ENCODE measurements at regions not wholly inside any gene's neighbourhood (a gene's known extent, or its start where the extent isn't known, plus 50 kb on each side); places are given as distances from the start of the nearest gene placed in this dataset.

- Histone ChIP-seq H3K4me3 (ENCODE audit: low read depth, low read length, poor library complexity, severe bottlenecking) (no peak overlapping the region), H3F3A (ENCODE audit: insufficient read depth, low read length) (no peaks in the 10 kb centered on the region), H3K4me2 (ENCODE audit: low read length) (no peak overlapping the region), H4K20me1 (ENCODE audit: insufficient read depth, low read length) (no peaks in the 10 kb centered on the region), H3K9me2 (ENCODE audit: low read depth, low read length) (no peaks in the 10 kb centered on the region), H3K4me1 (ENCODE audit: insufficient read depth, low read length, severe bottlenecking) (no peaks in the 10 kb centered on the region), H3K9ac (ENCODE audit: low read length) (no peak overlapping the region), H3K79me2 (ENCODE audit: insufficient read depth, low read length) (no peaks in the 10 kb centered on the region), H3K9me3 (ENCODE audit: low read length) (no peaks in the 10 kb centered on the region), H3K27me3 (ENCODE audit: insufficient read depth, low read length) (no peaks in the 10 kb centered on the region), H2AFZ (ENCODE audit: low read length) (no peak overlapping the region), H3K36me3 (ENCODE audit: insufficient read depth, low read length) (no peaks in the 10 kb centered on the region), H3K27ac (ENCODE audit: low read depth, low read length, poor library complexity, severe bottlenecking) (no peak overlapping the region)
- TF ChIP-seq CTCF (IDR thresholded peaks at IDR 0.05; ENCODE audit: low read length) = no peak; the same call in 1 of the 2 replicates
- no peak for TF ChIP-seq EZH2 (IDR thresholded peaks at IDR 0.05; ENCODE audit: borderline replicate concordance, low read length)
Observed at GRCh38 chr11:25961539-25961938, 370.4 kb upstream of the ANO3 start.

GRCh38 chr11:25970726-25971508, 361.0 kb upstream of the ANO3 start:
- TF ChIP-seq EZH2 (IDR thresholded peaks at IDR 0.05; ENCODE audit: borderline replicate concordance, low read length) (no peak), CTCF (IDR thresholded peaks at IDR 0.05; ENCODE audit: low read length) (peak; percentile 55)

GRCh38 chr11:25980091-25980490, 351.8 kb upstream of the ANO3 start:
- peaks cover 30% of the 10 kb centered on the region for H3K4me1 ChIP-seq (ENCODE audit: insufficient read depth, low read length, severe bottlenecking)
- no peak for TF ChIP-seq CTCF (IDR thresholded peaks at IDR 0.05; ENCODE audit: low read length)
- no peak for TF ChIP-seq EZH2 (IDR thresholded peaks at IDR 0.05; ENCODE audit: borderline replicate concordance, low read length)
- no peaks in the 10 kb centered on the region for H3K27me3 ChIP-seq (ENCODE audit: insufficient read depth, low read length)
- peak overlapping the region; percentile 91; the same call in 1 of the 2 replicates for H2AFZ ChIP-seq (ENCODE audit: low read length)
- H3K36me3 ChIP-seq (ENCODE audit: insufficient read depth, low read length) = no peaks in the 10 kb centered on the region
- no peaks in the 10 kb centered on the region for H3K79me2 ChIP-seq (ENCODE audit: insufficient read depth, low read length)
- H3K9me2 ChIP-seq (ENCODE audit: low read depth, low read length) = no peaks in the 10 kb centered on the region
- H3K9me3 ChIP-seq (ENCODE audit: low read length) = no peaks in the 10 kb centered on the region
- no peaks in the 10 kb centered on the region for H4K20me1 ChIP-seq (ENCODE audit: insufficient read depth, low read length)
- H3F3A ChIP-seq (ENCODE audit: insufficient read depth, low read length) = no peaks in the 10 kb centered on the region
- H3K4me2 ChIP-seq (ENCODE audit: low read length) = no peak overlapping the region
- H3K27ac ChIP-seq (ENCODE audit: low read depth, low read length, poor library complexity, severe bottlenecking) = no peak overlapping the region
- no peak overlapping the region for H3K4me3 ChIP-seq (ENCODE audit: low read depth, low read length, poor library complexity, severe bottlenecking)
- no peak overlapping the region for H3K9ac ChIP-seq (ENCODE audit: low read length)

More at GRCh38 chr11:25970726-25971508, 361.0 kb upstream of the ANO3 start:
- H3K79me2 ChIP-seq (ENCODE audit: insufficient read depth, low read length) = no peaks in the 10 kb centered on the region
- no peaks in the 10 kb centered on the region for H3K36me3 ChIP-seq (ENCODE audit: insufficient read depth, low read length)
- H3K9me3 ChIP-seq (ENCODE audit: low read length) = no peaks in the 10 kb centered on the region
- no peak overlapping the region for H3K27ac ChIP-seq (ENCODE audit: low read depth, low read length, poor library complexity, severe bottlenecking)
- no peaks in the 10 kb centered on the region for H3K9me2 ChIP-seq (ENCODE audit: low read depth, low read length)
- H4K20me1 ChIP-seq (ENCODE audit: insufficient read depth, low read length) = no peaks in the 10 kb centered on the region
- no peak overlapping the region for H3K9ac ChIP-seq (ENCODE audit: low read length)
- H2AFZ ChIP-seq (ENCODE audit: low read length) = no peak overlapping the region
- no peak overlapping the region for H3K4me2 ChIP-seq (ENCODE audit: low read length)
- no peaks in the 10 kb centered on the region for H3K27me3 ChIP-seq (ENCODE audit: insufficient read depth, low read length)
- 0 out of 2 replicates have a peak, but pooled peaks cover 3% of the 10 kb centered on the region for H3F3A ChIP-seq (ENCODE audit: insufficient read depth, low read length)
- H3K4me1 ChIP-seq (ENCODE audit: insufficient read depth, low read length, severe bottlenecking) = no peaks in the 10 kb centered on the region
- H3K4me3 ChIP-seq (ENCODE audit: low read depth, low read length, poor library complexity, severe bottlenecking) = no peak overlapping the region
